Activated B cell treated with CpG ODN at 0.5 μM for 24 hours (primary cell): ENCODE measurements at regions not wholly inside any gene's neighbourhood (a gene's known extent, or its start where the extent isn't known, plus 50 kb on each side); places are given as distances from the start of the nearest gene placed in this dataset.

Experiments
- ATAC-seq: fragments of 200-7000 bp; cut with Tn5 transposase; one replicate; pipeline ENCODE4 v1.10.0; 2021; ENCODE audit warnings: low read depth, mild to moderate bottlenecking, moderate library complexity
- CTCF ChIA-PET: fragments of 350-600 bp; sonication (Branson Sonifier 250); formaldehyde crosslinking; loops from one replicate; lab custom pipeline; 2021; ENCODE audit warnings: antibody characterized with exemption; lab: Charles Lee
- POLR2A ChIA-PET: fragments of 350-600 bp; sonication (Branson Sonifier 250); formaldehyde crosslinking; loops from one replicate; lab custom pipeline; 2021; ENCODE audit warnings: antibody characterized with exemption; lab: Charles Lee
- DNase-seq: peaks from one replicate; pipeline ENCODE4 v3.0.0; 2022
- H3K27ac Mint-ChIP-seq: one replicate; pipeline ENCODE4 v1.8.0; 2020; ENCODE audit warnings: mixed read lengths
- H3K27me3 Mint-ChIP-seq: one replicate; pipeline ENCODE4 v1.8.0; 2021; ENCODE audit warnings: mixed read lengths
- H3K36me3 Mint-ChIP-seq: one replicate; pipeline ENCODE4 v1.8.0; 2021; ENCODE audit warnings: low read depth, mixed read lengths
- H3K4me1 Mint-ChIP-seq: one replicate; pipeline ENCODE4 v1.8.0; 2021; ENCODE audit warnings: mixed read lengths
- H3K4me3 Mint-ChIP-seq: one replicate; pipeline ENCODE4 v1.8.0; 2020; ENCODE audit warnings: mild to moderate bottlenecking, mixed read lengths
- H3K9me3 Mint-ChIP-seq: one replicate; pipeline ENCODE4 v1.8.0; 2020; ENCODE audit warnings: mixed read lengths
- CTCF ChIP-seq: fragments of 200-600 bp; IDR thresholded peaks from one replicate; pipeline ENCODE4 v1.8.0; 2022; ENCODE audit warnings: antibody characterized with exemption, mild to moderate bottlenecking
- intact Hi-C: fragments of 100-400 bp; cut with micrococcal nuclease; formaldehyde crosslinking; loops from one replicate; pipeline ENCODE4 v1.15.1; 2024

DNA sequence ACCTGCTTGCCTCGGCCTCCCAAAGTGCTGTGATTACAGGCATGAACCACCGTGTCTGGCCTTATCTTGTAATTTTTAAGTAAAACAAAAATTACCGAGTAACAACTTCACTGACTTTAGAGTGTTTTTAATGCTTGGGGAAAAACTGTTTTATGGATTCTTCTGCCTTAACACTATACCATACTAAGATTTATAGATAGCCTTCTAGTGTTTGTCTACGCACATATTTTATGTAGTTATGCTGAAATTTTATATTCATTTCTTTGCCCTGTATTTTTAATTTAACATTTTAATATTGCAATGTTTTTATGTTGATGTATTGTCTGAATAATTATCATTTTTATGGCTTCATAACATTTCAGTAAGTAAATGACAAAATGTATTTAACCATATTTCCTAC is 96.4 kb upstream of the FTMT start:
- no peaks in the 10 kb centered on the region for H3K4me1 Mint-ChIP-seq
- H3K4me3 Mint-ChIP-seq, result no peak overlapping the region
- no peak for ATAC-seq
- no peak for TF ChIP-seq CTCF
- POLR2A ChIA-PET, result no interaction called here
- DNase-seq, result no peak
- no peak overlapping the region for H3K27ac Mint-ChIP-seq
- H3K36me3 Mint-ChIP-seq, result no peaks in the 10 kb centered on the region
- no peaks in the 10 kb centered on the region for H3K9me3 Mint-ChIP-seq
- intact Hi-C loops, result no loop called here
- H3K27me3 Mint-ChIP-seq, result no peaks in the 10 kb centered on the region
- CTCF ChIA-PET, result no interaction called here

DNA sequence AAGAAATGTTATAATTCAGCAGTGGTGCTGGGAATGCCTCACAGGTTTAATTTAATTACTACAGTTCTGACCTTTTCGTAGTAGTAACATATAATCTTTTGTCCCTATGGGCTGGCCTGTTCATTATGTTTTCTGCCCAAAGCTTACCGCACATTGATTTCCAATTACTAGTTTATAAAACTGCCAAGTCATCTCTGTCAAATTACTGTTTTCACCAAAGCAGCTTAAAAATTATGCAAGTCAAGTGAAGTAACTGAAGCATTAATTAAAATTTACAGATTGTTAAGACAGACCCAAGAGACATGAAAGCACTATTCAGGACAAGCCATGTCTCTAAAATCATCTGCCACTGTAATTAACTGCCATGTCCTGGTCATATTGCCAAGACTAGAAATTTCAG is 93.9 kb upstream of the FTMT start:
- Mint-ChIP-seq H3K36me3 (no peaks in the 10 kb centered on the region), H3K27ac (no peak overlapping the region)

DNA sequence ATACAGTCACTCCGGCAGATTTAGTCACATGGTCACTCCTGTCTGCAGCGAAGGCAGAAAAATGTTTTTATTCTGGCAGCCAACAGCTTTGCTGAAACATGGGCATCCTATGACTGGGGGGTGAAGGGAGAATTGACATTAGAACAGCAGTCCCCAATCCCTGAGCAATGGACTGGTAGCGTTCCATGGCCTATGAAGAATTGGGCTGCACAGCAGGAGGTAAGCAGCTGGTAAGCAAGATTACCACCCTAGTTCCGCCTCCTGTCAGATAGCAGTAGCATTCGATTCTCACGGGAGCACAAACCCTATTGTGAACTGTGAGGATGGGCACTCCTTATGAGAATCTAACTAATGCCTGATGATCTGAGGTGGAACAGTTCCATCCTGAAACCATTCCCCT is 93.1 kb upstream of the FTMT start:
- no peaks in the 10 kb centered on the region for H3K27me3 Mint-ChIP-seq
- H3K36me3 Mint-ChIP-seq, result no peaks in the 10 kb centered on the region
- no peak for ATAC-seq
- H3K27ac Mint-ChIP-seq, result no peak overlapping the region
- no peak for TF ChIP-seq CTCF
- intact Hi-C loops, result no loop called here
- ChIA-PET POLR2A (no interaction called here), CTCF (no interaction called here)
- H3K4me1 Mint-ChIP-seq, result no peaks in the 10 kb centered on the region
- H3K9me3 Mint-ChIP-seq, result no peaks in the 10 kb centered on the region
- H3K4me3 Mint-ChIP-seq, result no peak overlapping the region
- DNase-seq, result no peak

More for the DNA sequence above, 93.9 kb upstream of the FTMT start:
- Mint-ChIP-seq H3K4me3 (no peak overlapping the region), H3K4me1 (no peaks in the 10 kb centered on the region), H3K9me3 (no peaks in the 10 kb centered on the region), H3K27me3 (no peaks in the 10 kb centered on the region)
- no peak for DNase-seq
- intact Hi-C loops, result no loop called here
- no peak for ATAC-seq
- CTCF ChIA-PET, result no interaction called here
- POLR2A ChIA-PET, result no interaction called here
- TF ChIP-seq CTCF, result no peak

DNA sequence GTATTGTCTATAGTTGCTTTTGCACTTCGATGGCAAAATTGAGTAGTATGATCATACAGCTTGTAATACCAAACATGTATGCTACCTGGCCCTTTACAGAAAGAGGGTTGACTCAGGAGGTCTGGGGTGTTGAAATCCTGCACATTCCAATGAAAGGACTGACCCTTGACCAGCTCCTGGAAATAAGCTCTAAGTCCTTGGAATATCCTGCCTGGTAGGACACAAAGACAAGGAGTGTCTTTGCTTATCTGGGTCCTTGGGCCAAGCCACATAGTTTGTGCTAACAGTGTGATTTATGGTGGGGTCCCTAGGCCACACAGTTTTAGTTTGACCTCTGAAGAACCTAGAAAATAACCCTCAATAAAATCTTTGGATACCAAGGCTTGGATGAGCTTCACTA is 89.3 kb upstream of the FTMT start:
- ChIA-PET CTCF (no interaction called here), POLR2A (no interaction called here)
- no peaks in the 10 kb centered on the region for H3K36me3 Mint-ChIP-seq
- no peaks in the 10 kb centered on the region for H3K27me3 Mint-ChIP-seq
- no peak overlapping the region for H3K4me3 Mint-ChIP-seq
- no peak for TF ChIP-seq CTCF
- intact Hi-C loops, result no loop called here
- H3K27ac Mint-ChIP-seq, result no peak overlapping the region
- DNase-seq (no peak), ATAC-seq (no peak)
- H3K9me3 Mint-ChIP-seq, result no peaks in the 10 kb centered on the region
- no peaks in the 10 kb centered on the region for H3K4me1 Mint-ChIP-seq

DNA sequence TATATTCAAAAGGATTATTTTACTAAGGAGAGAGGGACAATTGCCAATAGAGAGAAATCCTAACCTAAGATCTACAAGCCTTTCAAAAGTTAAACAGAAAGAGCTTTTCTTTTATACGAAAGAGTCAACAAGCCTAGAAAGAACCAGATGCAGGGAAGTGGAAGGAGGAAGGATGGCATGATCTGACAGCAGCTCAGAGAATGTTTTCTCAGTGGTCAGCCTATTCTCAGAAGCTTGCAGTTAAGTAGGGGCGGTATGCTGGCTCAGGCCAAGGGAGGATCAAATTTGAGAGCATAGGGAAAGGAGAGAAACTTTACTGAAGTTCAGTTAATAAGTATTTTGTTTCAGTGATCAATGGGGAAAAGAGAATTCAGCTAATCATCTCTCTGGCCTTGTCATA is 88.0 kb upstream of the FTMT start:
- intact Hi-C loops, result no loop called here
- POLR2A ChIA-PET, result no interaction called here
- ATAC-seq (no peak), DNase-seq (no peak)
- H3K36me3 Mint-ChIP-seq, result no peaks in the 10 kb centered on the region
- CTCF ChIA-PET, result no interaction called here
- H3K27ac Mint-ChIP-seq, result no peak overlapping the region
- no peak overlapping the region for H3K4me3 Mint-ChIP-seq
- no peaks in the 10 kb centered on the region for H3K4me1 Mint-ChIP-seq
- no peaks in the 10 kb centered on the region for H3K9me3 Mint-ChIP-seq
- H3K27me3 Mint-ChIP-seq, result no peaks in the 10 kb centered on the region
- TF ChIP-seq CTCF, result no peak
